Daoy (cell line): ENCODE measurements at regions not wholly inside any gene's neighbourhood (a gene's known extent, or its start where the extent isn't known, plus 50 kb on each side); places are given as distances from the start of the nearest gene placed in this dataset.
"Not testable (repeated sequence)": the region's sequence is repeated elsewhere in the genome, so short reads cannot be mapped to it uniquely, and the experiment has no call there.

Source experiments
- DNase-seq: peaks from one replicate; pipeline ENCODE4 v3.0.0-alpha.2; 2015; ENCODE audit warnings: low read depth

- no peak for DNase-seq
Measured at GRCh38 chr6:86476311-86476710, 461.0 kb upstream of the HTR1E start.

- DNase-seq = no peak
Measured at GRCh38 chr6:86474081-86474480, 463.2 kb upstream of the HTR1E start.

GRCh38 chr6:86471791-86472190 is 465.5 kb upstream of the HTR1E start:
- DNase-seq = no peak

- DNase-seq = no peak
Measured at GRCh38 chr6:86459978-86460377, 477.4 kb upstream of the HTR1E start.

GRCh38 chr6:86456821-86457220 is 480.5 kb upstream of the HTR1E start:
- DNase-seq = no peak

GRCh38 chr6:86453232-86453631 is 484.1 kb upstream of the HTR1E start:
- no peak for DNase-seq

GRCh38 chr6:86448398-86448797 is 488.9 kb upstream of the HTR1E start:
- DNase-seq = no peak

- no peak for DNase-seq
Measured at GRCh38 chr6:86440608-86441007, 496.7 kb upstream of the HTR1E start.

GRCh38 chr6:86423571-86423970 is 513.8 kb upstream of the HTR1E start:
- DNase-seq = no peak

- no peak for DNase-seq
Measured at GRCh38 chr6:86412057-86412456, 525.3 kb upstream of the HTR1E start.

- no peak for DNase-seq
Measured at GRCh38 chr6:86407128-86407527, 530.2 kb upstream of the HTR1E start.

- DNase-seq = not testable (repeated sequence)
Measured at GRCh38 chr6:86392850-86393249, 544.5 kb upstream of the HTR1E start.

GRCh38 chr6:86380571-86381125 is 556.7 kb upstream of the HTR1E start:
- no peak for DNase-seq

- DNase-seq = no peak
Measured at GRCh38 chr6:86357877-86358276, 579.5 kb upstream of the HTR1E start.

GRCh38 chr6:86355271-86355670 is 582.1 kb upstream of the HTR1E start:
- no peak for DNase-seq

- no peak for DNase-seq
Measured at GRCh38 chr6:86331919-86332318, 605.4 kb upstream of the HTR1E start.

- DNase-seq = no peak
Measured at GRCh38 chr6:86331265-86331840, 606.0 kb upstream of the HTR1E start.

GRCh38 chr6:86306210-86306609 is 631.1 kb upstream of the HTR1E start:
- DNase-seq = no peak

- DNase-seq = no peak
Measured at GRCh38 chr6:86285876-86286275, 643.2 kb upstream of the SYNCRIP start.

- DNase-seq = not testable (repeated sequence)
Measured at GRCh38 chr6:86284809-86285480, 642.3 kb upstream of the SYNCRIP start.

GRCh38 chr6:86283596-86283995 is 640.9 kb upstream of the SYNCRIP start:
- DNase-seq = not testable (repeated sequence)

GRCh38 chr6:86276056-86276455 is 633.4 kb upstream of the SYNCRIP start:
- DNase-seq = no peak

GRCh38 chr6:86273936-86274335 is 631.2 kb upstream of the SYNCRIP start:
- DNase-seq = no peak
